Suppressor macrophage (primary cell): ENCODE measurements at regions not wholly inside any gene's neighbourhood (a gene's known extent, or its start where the extent isn't known, plus 50 kb on each side); places are given as distances from the start of the nearest gene placed in this dataset.
"Not testable (repeated sequence)": the region's sequence is repeated elsewhere in the genome, so short reads cannot be mapped to it uniquely, and the experiment has no call there.

Experiments
- DNase-seq, 4 experiments: peaks; one replicate each; pipeline ENCODE4 v3.0.0-alpha.2; 2020 to 2022

DNA sequence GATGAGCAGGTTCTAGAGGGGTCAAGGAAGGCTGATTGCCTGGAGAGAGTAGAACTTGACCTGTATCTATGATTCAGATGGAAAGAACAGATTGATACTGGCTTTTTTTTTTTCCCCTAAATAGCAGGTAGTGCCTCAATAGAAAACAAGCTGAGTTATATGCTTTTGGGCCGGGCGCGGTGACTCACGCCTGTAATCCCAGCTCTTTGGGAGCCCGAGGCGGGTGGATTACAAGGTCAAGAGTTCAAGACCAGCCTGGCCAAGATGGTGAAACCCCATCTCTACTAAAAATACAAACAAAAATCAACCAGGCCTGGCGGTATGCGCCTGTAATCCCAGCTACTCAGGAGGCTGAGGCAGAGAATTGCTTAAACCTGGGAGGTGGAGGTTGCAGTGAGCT lies 186.1 kb downstream of the CEP135 start:
- DNase-seq: not testable (repeated sequence)

- DNase-seq: peak in 3 of 4 experiments; percentile 3 to 15 (median 10)
Measured at GRCh38 chr4:56134266-56134665, 185.5 kb downstream of the CEP135 start.

- DNase-seq: no peak
Measured at GRCh38 chr4:56132835-56133234, 184.1 kb downstream of the CEP135 start.

GRCh38 chr4:56132188-56132587 lies 183.4 kb downstream of the CEP135 start:
- DNase-seq: not testable (repeated sequence)

- DNase-seq: no peak
Measured at GRCh38 chr4:56130606-56131155, 181.9 kb downstream of the CEP135 start.

GRCh38 chr4:56129431-56129861 lies 180.7 kb downstream of the CEP135 start:
- DNase-seq: peak in 1 of 4 experiments; percentile 10

GRCh38 chr4:56128213-56128612 lies 179.5 kb downstream of the CEP135 start:
- DNase-seq: no peak

- no peak for DNase-seq
Measured at GRCh38 chr4:56127716-56128115, 179.0 kb downstream of the CEP135 start.

- DNase-seq: no peak
Measured at GRCh38 chr4:56123547-56123946, 174.8 kb downstream of the CEP135 start.

DNA sequence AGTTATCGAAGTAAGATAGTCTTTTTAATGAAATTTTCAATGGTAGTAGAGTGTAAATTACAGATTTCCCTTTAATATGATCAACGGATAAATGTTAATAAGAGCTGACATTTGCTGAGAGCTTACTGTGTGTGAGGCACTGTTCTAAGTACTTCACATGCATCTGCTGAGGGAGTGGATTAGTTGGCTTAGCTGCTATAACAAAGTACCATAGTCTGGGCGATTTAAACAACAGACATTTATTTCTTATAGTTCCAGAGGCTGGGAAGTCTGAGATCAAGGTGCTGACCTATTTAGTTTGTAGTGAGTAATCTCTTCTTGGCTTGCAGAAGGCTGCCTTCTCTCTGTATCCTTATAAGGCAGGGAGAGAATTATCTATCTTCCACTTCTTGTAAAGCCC lies 174.3 kb downstream of the CEP135 start:
- DNase-seq: no peak

DNA sequence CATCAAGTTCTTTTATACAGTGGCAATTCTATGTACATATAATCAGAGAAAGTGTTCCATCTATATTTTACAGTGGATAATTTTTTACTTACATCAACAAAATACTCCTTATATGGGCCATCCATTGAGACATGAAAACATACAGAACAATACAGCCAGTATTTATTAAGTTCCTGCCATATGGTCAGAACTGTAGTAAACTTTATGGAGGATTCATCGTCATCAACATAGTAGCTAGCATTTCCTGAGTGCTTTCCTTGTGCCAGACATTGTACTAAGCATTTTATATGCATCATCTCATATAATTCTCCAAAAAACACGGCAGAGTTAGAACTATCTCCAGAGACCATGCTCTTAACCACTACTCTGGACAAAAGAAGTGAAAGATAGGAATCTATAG lies 170.1 kb downstream of the CEP135 start:
- DNase-seq: no peak

DNA sequence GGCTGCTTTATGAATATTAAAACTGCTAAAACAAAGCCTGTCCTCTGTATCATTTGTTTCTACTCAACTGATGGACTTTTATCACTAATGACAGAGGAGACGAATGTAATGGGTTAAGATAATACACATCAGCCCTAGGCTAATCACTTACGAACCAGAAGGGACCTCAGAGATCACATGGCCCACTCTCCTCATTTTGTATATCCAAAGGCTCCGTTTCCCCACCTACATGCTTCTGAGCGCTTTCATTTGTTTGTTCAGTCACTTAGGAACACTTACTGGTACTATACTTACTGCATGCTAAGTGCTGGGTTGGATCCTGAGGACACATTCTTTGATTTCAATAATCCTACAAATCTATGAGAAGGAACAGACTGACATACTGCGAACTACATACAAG lies 169.3 kb downstream of the CEP135 start:
- DNase-seq: no peak

DNA sequence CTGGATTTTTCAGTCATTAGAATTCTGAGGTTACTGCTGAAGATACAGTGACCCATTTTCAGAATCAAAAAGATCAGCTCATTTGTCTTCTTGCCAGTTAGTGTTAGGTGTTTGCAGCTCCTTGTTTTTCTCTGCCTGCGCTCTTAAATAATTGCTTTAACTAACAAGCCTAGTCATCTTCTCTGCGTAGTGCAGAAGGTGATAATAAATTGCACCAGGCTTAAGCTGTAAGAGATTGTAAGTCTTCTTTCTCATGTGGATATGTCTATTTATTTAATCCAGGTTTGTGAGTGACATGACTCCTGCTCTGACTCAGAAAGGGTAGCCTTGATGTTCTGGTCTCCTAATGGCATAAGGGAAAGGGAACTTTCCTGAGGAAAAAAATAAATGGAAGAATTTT lies 167.2 kb downstream of the CEP135 start:
- no peak for DNase-seq

DNA sequence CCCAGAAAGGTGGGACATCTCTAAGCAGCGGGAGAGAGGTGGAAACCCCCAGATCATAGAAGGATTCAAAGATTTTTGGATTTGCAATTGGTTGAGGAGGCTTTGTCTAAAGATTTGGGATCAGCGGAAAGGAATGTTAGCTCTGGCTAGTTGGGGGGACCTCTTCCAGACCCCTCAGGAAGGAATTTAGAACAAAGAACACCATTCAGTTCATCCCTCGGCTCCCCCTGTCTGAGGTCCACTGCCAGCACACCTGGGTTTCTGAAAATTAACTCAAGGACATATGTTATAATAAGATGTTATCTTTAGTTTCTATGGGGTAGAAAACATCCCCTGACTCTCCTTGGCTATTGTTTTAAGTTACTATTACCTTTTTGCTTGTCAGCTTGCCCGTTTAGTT lies 163.6 kb downstream of the CEP135 start:
- DNase-seq: no peak

DNA sequence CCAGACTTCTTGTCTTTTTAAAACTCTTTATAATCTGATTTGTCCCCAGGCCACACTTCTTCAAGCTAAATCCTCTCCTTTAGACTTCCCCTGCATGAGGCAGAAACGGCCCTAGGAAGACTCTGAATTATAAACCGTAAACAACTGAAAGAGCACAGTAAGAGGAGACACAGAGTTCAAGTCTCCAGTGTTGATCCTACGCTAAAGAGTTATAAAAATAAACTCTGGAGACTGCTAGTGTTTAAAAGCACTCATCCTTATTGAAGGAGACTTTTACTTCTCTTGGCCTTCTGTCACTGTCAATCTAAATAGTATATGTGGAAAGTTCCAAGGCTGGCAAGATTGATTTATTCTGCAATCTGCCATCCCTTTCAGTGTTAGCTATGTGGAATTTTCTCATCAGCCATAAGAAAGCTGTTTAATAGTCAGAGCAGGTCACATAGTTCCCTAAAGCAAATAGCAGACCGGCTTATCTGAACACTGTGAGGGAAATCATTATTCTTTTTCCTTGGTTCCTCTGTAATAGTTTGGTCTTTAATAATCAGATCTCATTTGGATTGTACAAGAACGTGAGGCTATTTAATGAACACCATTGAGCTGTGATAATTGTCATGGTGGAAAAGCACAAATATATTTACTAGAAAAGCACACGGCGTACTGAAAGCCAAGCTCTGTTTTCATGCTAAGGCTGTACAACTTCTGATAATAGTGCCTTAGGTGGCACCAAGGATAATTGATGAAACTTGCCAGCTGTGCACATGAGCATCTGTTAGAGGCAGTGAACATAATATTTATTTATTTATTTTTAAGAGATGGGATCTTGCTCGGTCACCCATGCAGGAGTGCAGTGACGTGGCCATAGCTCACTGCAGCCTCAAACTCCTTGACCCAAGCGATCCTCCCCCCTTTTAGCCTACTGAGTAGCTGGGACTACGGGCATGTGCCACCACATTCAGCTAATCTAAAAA lies 157.7 kb downstream of the CEP135 start:
- DNase-seq: no peak

- no peak for DNase-seq
Measured at GRCh38 chr4:56104188-56104587, 155.4 kb downstream of the CEP135 start.

DNA sequence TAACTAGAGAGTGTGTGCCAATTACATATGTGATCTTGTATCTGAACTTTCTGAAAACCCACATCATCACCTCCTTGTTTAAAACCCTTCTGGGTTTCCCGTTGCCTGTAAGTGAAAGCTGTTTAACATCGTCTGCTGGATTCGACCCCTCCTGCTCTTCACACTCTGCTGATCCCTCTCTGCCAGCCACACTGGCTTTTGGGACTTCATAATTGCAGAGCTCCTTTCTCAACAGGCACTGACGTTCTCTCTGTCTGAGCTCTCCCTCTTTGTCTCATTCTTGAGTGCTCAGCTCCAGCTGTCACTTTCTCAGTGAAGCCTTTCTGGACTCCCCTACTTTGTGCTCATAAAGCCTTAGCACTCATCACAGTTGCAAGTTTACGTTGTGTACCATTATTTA lies 153.9 kb downstream of the CEP135 start:
- DNase-seq: no peak

DNA sequence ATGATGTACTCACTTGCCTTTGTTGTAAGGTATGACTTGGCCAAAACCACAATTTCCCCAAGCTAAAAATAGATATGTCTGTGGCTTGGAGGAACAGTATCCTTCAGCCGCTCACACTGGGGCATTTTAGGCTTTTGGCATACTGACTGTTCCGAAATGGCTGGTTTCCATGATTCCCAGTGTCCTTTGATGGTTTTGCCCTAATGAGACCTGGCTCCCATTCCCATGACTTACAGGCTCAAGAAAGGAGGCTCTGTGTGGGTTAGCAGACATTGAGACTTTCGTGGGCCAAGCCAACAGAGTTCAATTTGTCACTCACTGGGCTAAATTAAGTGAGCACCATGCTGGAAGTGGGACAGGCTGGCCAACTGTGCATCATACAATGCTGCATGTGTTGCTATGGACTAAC lies 150.6 kb downstream of the CEP135 start:
- DNase-seq: no peak

GRCh38 chr4:56093576-56093975 lies 144.8 kb downstream of the CEP135 start:
- no peak for DNase-seq

GRCh38 chr4:56092540-56092939 lies 143.8 kb downstream of the CEP135 start:
- no peak for DNase-seq

GRCh38 chr4:56086561-56086960 lies 137.8 kb downstream of the CEP135 start:
- no peak for DNase-seq

- DNase-seq: peak in 1 of 4 experiments; percentile 2
Measured at GRCh38 chr4:56086073-56086541, 137.4 kb downstream of the CEP135 start.

DNA sequence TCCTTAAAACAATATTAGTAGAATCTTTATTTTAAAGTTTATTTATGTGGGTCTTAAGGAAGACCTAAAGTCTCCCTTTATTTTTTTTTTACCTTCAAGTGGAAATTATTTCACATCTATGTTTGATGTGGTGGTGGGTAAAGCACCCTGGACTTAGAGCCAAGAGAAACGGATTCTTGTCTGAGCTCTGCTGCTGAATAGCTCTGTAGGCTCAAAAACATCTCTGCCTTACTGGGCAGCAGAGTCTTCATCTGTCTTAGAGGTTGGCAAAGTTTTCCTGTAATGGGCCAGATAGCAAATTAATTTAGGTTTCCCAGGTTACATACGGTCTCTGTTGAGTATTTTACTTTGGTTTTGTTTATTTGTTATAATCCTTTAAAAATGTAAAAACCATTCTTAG lies 136.5 kb downstream of the CEP135 start:
- no peak for DNase-seq

- DNase-seq: no peak
Measured at GRCh38 chr4:56084851-56085250, 136.1 kb downstream of the CEP135 start.
